CD4-positive, alpha-beta T cell (primary cell): ENCODE measurements at regions not wholly inside any gene's neighbourhood (a gene's known extent, or its start where the extent isn't known, plus 50 kb on each side); places are given as distances from the start of the nearest gene placed in this dataset.

Experiments
- ATAC-seq: fragments of 200-7000 bp; cut with Tn5 transposase; one replicate; pipeline ENCODE4 v1.10.0; 2022; ENCODE audit warnings: mild to moderate bottlenecking; ENCODE audit not compliant: poor library complexity
- CTCF ChIA-PET: fragments of 350-600 bp; sonication (Branson Sonifier 250); formaldehyde crosslinking; loops from one replicate; lab custom pipeline; 2021; ENCODE audit warnings: antibody characterized with exemption, inconsistent platforms; lab: Charles Lee
- POLR2A ChIA-PET: fragments of 350-600 bp; sonication (Branson Sonifier 250); formaldehyde crosslinking; loops from one replicate; lab custom pipeline; 2021; ENCODE audit warnings: antibody characterized with exemption, inconsistent platforms; lab: Charles Lee
- DNase-seq, 14 experiments: peaks; one replicate each; pipeline ENCODE4 v3.0.0-alpha.2; 2013 to 2020; ENCODE audit warnings: mixed read lengths in 2 of 14
- H3K27ac ChIP-seq, 2 donors: one replicate each; pipeline versions ENCODE4 v1.5.1 to v1.7.0; 2013; ENCODE audit warnings: low read length in 2 of 2, low read depth in 1 of 2, mild to moderate bottlenecking in 1 of 2
- H3K27me3 ChIP-seq, 2 experiments: 1 replicate in 1 of 2; 2 replicates in 1 of 2; pipeline versions ENCODE4 v1.6.1 to v1.7.0; 2013; ENCODE audit warnings: low read length in 2 of 2, control low read depth in 1 of 2, mild to moderate bottlenecking in 1 of 2, moderate library complexity in 1 of 2; ENCODE audit not compliant: insufficient read depth in 2 of 2, control insufficient read depth in 1 of 2
- H3K36me3 ChIP-seq: one replicate; pipeline ENCODE4 v1.6.1; 2013; ENCODE audit warnings: low read length, control low read depth; ENCODE audit not compliant: insufficient read depth
- H3K4me1 ChIP-seq: one replicate; pipeline ENCODE4 v1.6.1; 2013; ENCODE audit warnings: low read length, control low read depth; ENCODE audit not compliant: insufficient read depth
- H3K4me3 ChIP-seq: one replicate; pipeline ENCODE4 v1.5.1; 2013; ENCODE audit warnings: mild to moderate bottlenecking, low read length, moderate library complexity
- H3K9me3 ChIP-seq, 2 experiments: 1 replicate in 1 of 2; 2 replicates in 1 of 2; pipeline versions ENCODE4 v1.6.1 to v1.7.0; 2013; ENCODE audit warnings: low read length in 2 of 2, mild to moderate bottlenecking in 2 of 2, control low read depth in 1 of 2, moderate library complexity in 1 of 2; ENCODE audit not compliant: control insufficient read depth in 1 of 2, insufficient read depth in 1 of 2
- H3K27ac Mint-ChIP-seq: one replicate; pipeline ENCODE4 v1.8.0; 2020; ENCODE audit warnings: mixed read lengths
- H3K27me3 Mint-ChIP-seq: one replicate; pipeline ENCODE4 v1.8.0; 2021; ENCODE audit warnings: mixed read lengths
- H3K36me3 Mint-ChIP-seq: one replicate; pipeline ENCODE4 v1.8.0; 2021; ENCODE audit warnings: low read depth, mixed read lengths
- H3K4me1 Mint-ChIP-seq: one replicate; pipeline ENCODE4 v1.8.0; 2021; ENCODE audit warnings: low read depth, mixed read lengths
- H3K4me3 Mint-ChIP-seq: one replicate; pipeline ENCODE4 v1.8.0; 2020; ENCODE audit warnings: mild to moderate bottlenecking, mixed read lengths
- H3K9me3 Mint-ChIP-seq: one replicate; pipeline ENCODE4 v1.8.0; 2020; ENCODE audit warnings: mixed read lengths
- CTCF ChIP-seq: fragments of 200-600 bp; IDR thresholded peaks from one replicate; pipeline ENCODE4 v1.8.0; 2022; ENCODE audit warnings: antibody characterized with exemption, mild to moderate bottlenecking
- intact Hi-C, 2 experiments: fragments of 100-400 bp; cut with DNase I in 1 of 2; cut with micrococcal nuclease in 1 of 2; formaldehyde crosslinking; loops; one replicate each; pipeline versions ENCODE4 v1.15.1 to v1.9.0; 2023 to 2025; cut with DNase I, micrococcal nuclease

DNA sequence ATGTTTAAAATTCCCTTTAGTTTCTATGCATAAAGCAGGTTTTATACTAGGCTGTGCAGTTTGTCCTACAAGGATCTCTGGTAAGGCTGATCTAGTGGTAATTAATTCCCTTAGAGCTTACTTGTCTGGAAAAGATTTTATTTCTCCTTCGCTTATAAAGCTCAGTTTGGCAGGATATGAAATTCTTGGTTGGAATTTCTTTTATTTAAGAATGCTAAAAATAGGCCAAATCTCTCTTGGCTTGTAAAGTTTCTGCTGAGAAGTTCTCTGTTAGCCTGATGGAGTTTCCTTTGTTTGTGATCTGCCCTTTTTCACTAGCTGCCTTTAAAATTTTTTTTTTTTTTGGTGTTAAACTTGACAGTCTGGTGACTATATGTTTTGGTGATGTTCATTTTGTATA is 237.1 kb upstream of the TLE4 start:
- intact Hi-C loops = no loop called here
- no peaks in the 10 kb centered on the region for H3K36me3 Mint-ChIP-seq
- CTCF ChIA-PET = no interaction called here
- no peak overlapping the region for H3K4me3 Mint-ChIP-seq
- ATAC-seq (no peak), DNase-seq (no peak)
- no peaks in the 10 kb centered on the region for H3K9me3 Mint-ChIP-seq
- Histone ChIP-seq H3K36me3 (no peaks in the 10 kb centered on the region), H3K27me3 (no peaks in the 10 kb centered on the region), H3K4me3 (no peak overlapping the region), H3K4me1 (no peaks in the 10 kb centered on the region), H3K27ac (no peak overlapping the region), H3K9me3 (peaks cover 11 to 12% of the 10 kb centered on the region in 2 experiments)
- no peak overlapping the region for H3K27ac Mint-ChIP-seq
- POLR2A ChIA-PET = no interaction called here
- peaks cover 3% of the 10 kb centered on the region for H3K27me3 Mint-ChIP-seq
- no peak for TF ChIP-seq CTCF
- no peaks in the 10 kb centered on the region for H3K4me1 Mint-ChIP-seq

- H3K36me3 Mint-ChIP-seq = no peaks in the 10 kb centered on the region
- Histone ChIP-seq H3K27me3 (no peaks in the 10 kb centered on the region), H3K9me3 (peaks cover 11 to 12% of the 10 kb centered on the region in 2 experiments), H3K36me3 (no peaks in the 10 kb centered on the region), H3K4me1 (no peaks in the 10 kb centered on the region), H3K4me3 (no peak overlapping the region), H3K27ac (no peak overlapping the region)
- H3K4me1 Mint-ChIP-seq = no peaks in the 10 kb centered on the region
- H3K27ac Mint-ChIP-seq = no peak overlapping the region
- no peaks in the 10 kb centered on the region for H3K9me3 Mint-ChIP-seq
- CTCF ChIA-PET = no interaction called here
- no peak overlapping the region for H3K4me3 Mint-ChIP-seq
- ATAC-seq = no peak
- H3K27me3 Mint-ChIP-seq = peaks cover 3% of the 10 kb centered on the region
- POLR2A ChIA-PET = no interaction called here
- no peak for TF ChIP-seq CTCF
- intact Hi-C loops = no loop called here
- DNase-seq = no peak
These were observed 235.8 kb upstream of the TLE4 start for GRCh38 chr9:79335987-79336386.

GRCh38 chr9:79341561-79341960 is 230.2 kb upstream of the TLE4 start:
- Histone ChIP-seq H3K27me3 (no peaks in the 10 kb centered on the region), H3K27ac (no peak overlapping the region), H3K9me3 (peaks cover 3 to 5% of the 10 kb centered on the region in 2 experiments), H3K36me3 (no peaks in the 10 kb centered on the region), H3K4me3 (no peak overlapping the region), H3K4me1 (no peaks in the 10 kb centered on the region)
- H3K4me3 Mint-ChIP-seq = no peak overlapping the region
- no peak for DNase-seq
- no peaks in the 10 kb centered on the region for H3K4me1 Mint-ChIP-seq
- ChIA-PET POLR2A (no interaction called here), CTCF (no interaction called here)
- intact Hi-C loops = no loop called here
- no peaks in the 10 kb centered on the region for H3K36me3 Mint-ChIP-seq
- H3K9me3 Mint-ChIP-seq = no peaks in the 10 kb centered on the region
- TF ChIP-seq CTCF = no peak
- peaks cover 3% of the 10 kb centered on the region for H3K27me3 Mint-ChIP-seq
- no peak for ATAC-seq
- no peak overlapping the region for H3K27ac Mint-ChIP-seq
